K562 (cell line): ENCODE measurements at regions not wholly inside any gene's neighbourhood (a gene's known extent, or its start where the extent isn't known, plus 50 kb on each side); places are given as distances from the start of the nearest gene placed in this dataset.

Experiments used
- CBFA2T2 ChIP-seq: fragments of 450-650 bp; conservative IDR thresholded peaks from 2 replicates; pipeline ENCODE4 v1.6.1; 2017; ENCODE audit warnings: mild to moderate bottlenecking
- CCAR2 ChIP-seq: fragments of 200-400 bp; formaldehyde crosslinking; IDR thresholded peaks from 2 replicates; pipeline ENCODE4 v1.6.1; 2017; ENCODE audit warnings: mild to moderate bottlenecking, low read depth, low read length
- CCNT2 ChIP-seq: IDR thresholded peaks from 2 replicates; pipeline ENCODE4 v1.6.1; 2011; ENCODE audit warnings: borderline replicate concordance, low read depth, mild to moderate bottlenecking, moderate library complexity, mixed read lengths, low read length; ENCODE audit not compliant: insufficient read length; ENCODE audit errors: extremely low read depth
- DACH1 ChIP-seq: fragments of 450-650 bp; IDR thresholded peaks from 2 replicates; pipeline ENCODE4 v1.6.1; 2018; ENCODE audit not compliant: partially characterized antibody
- DPF2 ChIP-seq: fragments of 450-650 bp; IDR thresholded peaks from 2 replicates; pipeline ENCODE4 v1.6.1; 2016
- EP300 ChIP-seq: IDR thresholded peaks from 2 replicates; pipeline ENCODE4 v1.6.1; 2012; ENCODE audit warnings: low read length, improper control_type of control experiment
- ESRRB ChIP-seq: fragments of 250-450 bp; sonication (Bioruptor Pico); IDR thresholded peaks from 2 replicates; pipeline ENCODE4 v1.5.0; 2020; ENCODE audit warnings: mild to moderate bottlenecking, moderate library complexity, borderline replicate concordance
- ETV1 ChIP-seq: fragments of 450-650 bp; conservative IDR thresholded peaks from 2 replicates; pipeline ENCODE4 v1.6.1; 2016; ENCODE audit warnings: missing genetic modification characterization, control low read depth, low read depth, missing compliant biosample characterization
- FOXJ2 ChIP-seq: fragments of 200-800 bp; sonication (Bioruptor generic); IDR thresholded peaks from 2 replicates; pipeline ENCODE4 v1.6.1; 2016; ENCODE audit warnings: missing genetic modification characterization, missing compliant biosample characterization
- HCFC1 ChIP-seq: IDR thresholded peaks from 2 replicates; pipeline ENCODE4 v1.6.1; 2012; ENCODE audit warnings: low read depth, low read length, improper control_type of control experiment
- HDAC1 ChIP-seq, 2 experiments: fragments of 450-650 bp; IDR thresholded peaks; 2 replicates each; pipeline ENCODE4 v1.6.1; 2016 to 2017; ENCODE audit warnings: inconsistent platforms in 1 of 2, mild to moderate bottlenecking in 1 of 2, moderate library complexity in 1 of 2
- MCM2 ChIP-seq: fragments of 450-650 bp; IDR thresholded peaks from 2 replicates; pipeline ENCODE4 v1.6.1; 2017; ENCODE audit warnings: low read depth, mild to moderate bottlenecking
- MCM7 ChIP-seq, 2 experiments: fragments of 450-650 bp; IDR thresholded peaks; 2 replicates each; pipeline ENCODE4 v1.6.1; 2016 to 2018
- MEIS2 ChIP-seq: fragments of 450-650 bp; IDR thresholded peaks from 2 replicates; pipeline ENCODE4 v1.6.1; 2014; ENCODE audit warnings: mild to moderate bottlenecking; ENCODE audit not compliant: partially characterized antibody
- NCOA6 ChIP-seq: fragments of 450-650 bp; IDR thresholded peaks from 2 replicates; pipeline ENCODE4 v1.6.1; 2017; ENCODE audit warnings: mild to moderate bottlenecking
- NFIC ChIP-seq: fragments of 450-650 bp; IDR thresholded peaks from 2 replicates; pipeline ENCODE4 v1.6.1; 2017; ENCODE audit warnings: mild to moderate bottlenecking, inconsistent platforms
- PHF21A ChIP-seq: fragments of 450-650 bp; IDR thresholded peaks from 2 replicates; pipeline ENCODE4 v1.6.1; 2017; ENCODE audit warnings: low read depth, borderline replicate concordance
- RCOR1 ChIP-seq, 2 experiments: IDR thresholded peaks; 2 replicates each; pipeline ENCODE4 v1.6.1; 2012; ENCODE audit warnings: low read depth in 2 of 2, low read length in 2 of 2, borderline replicate concordance in 1 of 2, improper control_type of control experiment in 1 of 2
- SMAD2 ChIP-seq: fragments of 150-350 bp; IDR thresholded peaks from 2 replicates; pipeline ENCODE4 v1.6.1; 2014; ENCODE audit warnings: low read depth, mild to moderate bottlenecking, low read length
- SMAD4 ChIP-seq: fragments of 250-450 bp; sonication (Bioruptor Pico); conservative IDR thresholded peaks from 2 replicates; pipeline ENCODE4 v1.8.0; 2021; ENCODE audit warnings: inconsistent platforms, mild to moderate bottlenecking, moderate library complexity
- SMARCE1 ChIP-seq: fragments of 450-650 bp; IDR thresholded peaks from 2 replicates; pipeline ENCODE4 v1.7.1; 2016; ENCODE audit warnings: mild to moderate bottlenecking
- SOX6 ChIP-seq: fragments of 450-650 bp; IDR thresholded peaks from 2 replicates; pipeline ENCODE4 v1.6.1; 2014; ENCODE audit warnings: mild to moderate bottlenecking
- SRF ChIP-seq, 2 experiments: fragments of 250-450, 450-650 bp in 1 of 2; sonication (Bioruptor Pico) in 1 of 2; sonication (generic) in 1 of 2; formaldehyde crosslinking; IDR thresholded peaks; 2 replicates each; pipeline versions ENCODE4 v1.5.0 to v1.5.1; 2020 to 2022; ENCODE audit warnings: mild to moderate bottlenecking in 1 of 2, missing genetic modification reagents in 1 of 2
- STAT5A ChIP-seq: IDR thresholded peaks from 2 replicates; pipeline ENCODE4 v1.6.1; 2012; ENCODE audit warnings: low read length, inconsistent platforms, borderline replicate concordance
- STAT5B ChIP-seq: fragments of 250-450 bp; sonication (Bioruptor Pico); IDR thresholded peaks from 2 replicates; pipeline ENCODE4 v1.8.0; 2021; ENCODE audit warnings: mild to moderate bottlenecking, inconsistent platforms
- TFAM ChIP-seq: fragments of 250-450 bp; sonication (Bioruptor Pico); conservative IDR thresholded peaks from 2 replicates; pipeline ENCODE4 v1.5.0; 2021; ENCODE audit warnings: mild to moderate bottlenecking, moderate library complexity
- XRCC3 ChIP-seq: fragments of 450-650 bp; IDR thresholded peaks from 2 replicates; pipeline ENCODE4 v1.6.1; 2017; ENCODE audit warnings: mild to moderate bottlenecking, moderate library complexity
- ZC3H4 ChIP-seq: sonication (generic); formaldehyde crosslinking; IDR thresholded peaks from 2 replicates; pipeline ENCODE4 v1.9.0; 2021; ENCODE audit warnings: missing genetic modification reagents, borderline replicate concordance
- ZFPM2 ChIP-seq: fragments of 250-450 bp; sonication (Bioruptor Pico); IDR thresholded peaks from 2 replicates; pipeline ENCODE4 v1.5.1; 2022; ENCODE audit warnings: mild to moderate bottlenecking
- ZNF212 ChIP-seq: fragments of 450-650 bp; formaldehyde crosslinking; IDR thresholded peaks from 2 replicates; pipeline ENCODE4 v1.4.0; 2020; ENCODE audit warnings: mild to moderate bottlenecking
- ZNF24 ChIP-seq: fragments of 450-650 bp; IDR thresholded peaks from 2 replicates; pipeline ENCODE4 v1.6.1; 2016
- ZNF507 ChIP-seq: conservative IDR thresholded peaks from 2 replicates; pipeline ENCODE4 v1.6.1; 2017; ENCODE audit warnings: missing genetic modification characterization, missing compliant biosample characterization
- ZNF584 ChIP-seq: fragments of 200-800 bp; sonication (Bioruptor generic); IDR thresholded peaks from 2 replicates; pipeline ENCODE4 v1.6.1; 2016; ENCODE audit warnings: low read depth, mild to moderate bottlenecking, missing genetic modification characterization, missing compliant biosample characterization
- ZNF830 ChIP-seq: fragments of 250-450 bp; sonication (Bioruptor Pico); IDR thresholded peaks from 2 replicates; pipeline ENCODE4 v1.5.0; 2021; ENCODE audit warnings: mild to moderate bottlenecking
- TF ChIP-seq, protein P1 (sequence below): fragments of 200-800 bp; sonication (Bioruptor generic); IDR thresholded peaks from 2 replicates; pipeline ENCODE4 v1.6.1; 2017; ENCODE audit warnings: missing genetic modification characterization, missing compliant biosample characterization

DNA sequence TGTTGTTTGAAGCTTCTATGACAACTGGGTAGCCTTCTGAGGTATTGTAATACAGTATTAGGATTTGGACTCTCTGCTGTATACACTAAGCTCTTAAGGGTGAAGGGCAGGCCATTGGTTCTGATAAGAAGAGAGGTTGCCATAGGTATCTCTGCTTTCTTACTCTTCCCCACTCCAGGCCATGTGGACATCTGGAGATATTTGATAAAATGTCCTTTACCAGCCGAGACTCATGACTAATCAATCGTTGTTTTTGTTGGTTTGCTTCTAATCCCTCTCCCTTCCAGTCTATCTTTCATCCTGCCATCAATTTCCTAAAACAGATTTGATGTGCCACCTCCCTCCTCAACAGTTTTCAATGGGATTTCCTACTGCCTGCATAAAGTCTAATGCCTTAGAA, 64.6 kb upstream of the WDR26 start (continued):
- TF ChIP-seq ZNF584 (CRISPR knock-in tag) (no peak), ZNF830 (no peak), DACH1 (no peak), MCM2 (no peak), MEIS2 (peak; percentile 83), FOXJ2 (tag) (no peak), SRF (CRISPR knock-in tag; IDR thresholded peaks at IDR 0.05) (no peak), ESRRB (CRISPR knock-in tag) (no peak), CCAR2 (no peak), TFAM (CRISPR knock-in tag) (no peak), PHF21A (no peak), CBFA2T2 (peak; percentile 91), NCOA6 (no peak), NFIC (peak; percentile 65), STAT5B (no peak), HDAC1 (IDR thresholded peaks at IDR 0.05) (peak in 1 of 2 experiments; percentile 93; a peak in 2 of 4 replicates), EP300 (peak; percentile 78; the same call in 1 of the 2 replicates), ZC3H4 (CRISPR knock-in tag) (no peak), ZNF212 (CRISPR knock-in tag) (no peak), ZFPM2 (CRISPR knock-in tag) (no peak), DPF2 (peak; percentile 88), MCM7 (IDR thresholded peaks at IDR 0.05) (no peak), ETV1 (tag) (no peak), SMAD2 (no peak), SMAD4 (CRISPR knock-in tag) (no peak), ZNF507 (tag) (no peak), SMARCE1 (peak; percentile 72), HCFC1 (no peak), XRCC3 (no peak), RCOR1 (IDR thresholded peaks at IDR 0.05; ENCODE audit: borderline replicate concordance in 1 of 2, low read depth in 2 of 2, low read length in 2 of 2) (peak; percentile 30 to 83; a peak in 1 of 4 replicates), ZNF24 (no peak), CCNT2 (peak; percentile 79), STAT5A (peak; percentile 56), SOX6 (0 out of 2 replicates have a peak, but pooled peaks have one; percentile 11)
- TF ChIP-seq, protein P1, sequence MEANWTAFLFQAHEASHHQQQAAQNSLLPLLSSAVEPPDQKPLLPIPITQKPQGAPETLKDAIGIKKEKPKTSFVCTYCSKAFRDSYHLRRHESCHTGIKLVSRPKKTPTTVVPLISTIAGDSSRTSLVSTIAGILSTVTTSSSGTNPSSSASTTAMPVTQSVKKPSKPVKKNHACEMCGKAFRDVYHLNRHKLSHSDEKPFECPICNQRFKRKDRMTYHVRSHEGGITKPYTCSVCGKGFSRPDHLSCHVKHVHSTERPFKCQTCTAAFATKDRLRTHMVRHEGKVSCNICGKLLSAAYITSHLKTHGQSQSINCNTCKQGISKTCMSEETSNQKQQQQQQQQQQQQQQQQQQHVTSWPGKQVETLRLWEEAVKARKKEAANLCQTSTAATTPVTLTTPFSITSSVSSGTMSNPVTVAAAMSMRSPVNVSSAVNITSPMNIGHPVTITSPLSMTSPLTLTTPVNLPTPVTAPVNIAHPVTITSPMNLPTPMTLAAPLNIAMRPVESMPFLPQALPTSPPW: 0 out of 2 replicates have a peak, but pooled peaks have one; percentile 25
